Aorta (tissue), 5 donors: ENCODE measurements at regions not wholly inside any gene's neighbourhood (a gene's known extent, or its start where the extent isn't known, plus 50 kb on each side); places are given as distances from the start of the nearest gene placed in this dataset.
"Not testable (repeated sequence)": the region's sequence is repeated elsewhere in the genome, so short reads cannot be mapped to it uniquely, and the experiment has no call there.

Source experiments
- ATAC-seq: fragments of 200-7000 bp; cut with Tn5 transposase; one replicate; pipeline ENCODE4 v1.9.1; 2022; ENCODE audit warnings: moderate library complexity; ENCODE audit not compliant: low FRiP score
- DNase-seq, 2 donors: peaks; one replicate each; pipeline ENCODE4 v3.0.0-alpha.2; 2020
- H3K27ac ChIP-seq, 2 donors: one replicate each; pipeline ENCODE4 v1.5.1; 2013; ENCODE audit warnings: low read length in 2 of 2, mild to moderate bottlenecking in 2 of 2, moderate library complexity in 2 of 2, control low read depth in 1 of 2, inconsistent platforms in 1 of 2, low read depth in 1 of 2
- H3K27me3 ChIP-seq, 2 donors: one replicate each; pipeline ENCODE4 v1.6.1; 2013; ENCODE audit warnings: control low read depth in 1 of 2, low read length in 1 of 2, mild to moderate bottlenecking in 1 of 2, moderate library complexity in 1 of 2; ENCODE audit not compliant: insufficient read depth in 2 of 2, control insufficient read depth in 1 of 2
- H3K36me3 ChIP-seq, 2 donors: one replicate each; pipeline ENCODE4 v1.6.1; 2013; ENCODE audit warnings: control low read depth in 1 of 2, low read length in 1 of 2, mild to moderate bottlenecking in 1 of 2; ENCODE audit not compliant: insufficient read depth in 2 of 2, control insufficient read depth in 1 of 2
- H3K4me1 ChIP-seq, 2 donors: one replicate each; pipeline ENCODE4 v1.6.1; 2013; ENCODE audit warnings: low read length in 2 of 2, control low read depth in 1 of 2, mild to moderate bottlenecking in 1 of 2, moderate library complexity in 1 of 2; ENCODE audit not compliant: insufficient read depth in 2 of 2, control insufficient read depth in 1 of 2
- H3K4me3 ChIP-seq, 2 donors: one replicate each; pipeline ENCODE4 v1.5.1; 2013; ENCODE audit warnings: low read length in 2 of 2, control low read depth in 1 of 2, mild to moderate bottlenecking in 1 of 2
- H3K9me3 ChIP-seq: one replicate; pipeline ENCODE4 v1.6.1; 2013; ENCODE audit warnings: mild to moderate bottlenecking, low read length; ENCODE audit not compliant: control insufficient read depth
- WGBS, 2 donors: extraction: QIAGEN DNeasy Blood & Tissue Kit; methylation state at CpG; one replicate each; pipeline ENCODE4 v1.1.7; 2013; 5-methylcytosine and 5-hydroxymethylcytosine counted together
- intact Hi-C, 2 donors: fragments of 100-400 bp; cut with DNase I; formaldehyde crosslinking; loops; one replicate each; pipeline versions ENCODE4 v1.14.2 to v1.15.0; 2022
- donor health status: healthy with polysubstance abuse.
- donor health status: Bipolar disorder and iron deficiency.
- donor health status: DM: no; HTN: no; CAD: no.
- donor health status: DM: no; HTN: no; CAD: no.
- donor health status: DM: yes; HTN: yes; CAD: no.

DNA sequence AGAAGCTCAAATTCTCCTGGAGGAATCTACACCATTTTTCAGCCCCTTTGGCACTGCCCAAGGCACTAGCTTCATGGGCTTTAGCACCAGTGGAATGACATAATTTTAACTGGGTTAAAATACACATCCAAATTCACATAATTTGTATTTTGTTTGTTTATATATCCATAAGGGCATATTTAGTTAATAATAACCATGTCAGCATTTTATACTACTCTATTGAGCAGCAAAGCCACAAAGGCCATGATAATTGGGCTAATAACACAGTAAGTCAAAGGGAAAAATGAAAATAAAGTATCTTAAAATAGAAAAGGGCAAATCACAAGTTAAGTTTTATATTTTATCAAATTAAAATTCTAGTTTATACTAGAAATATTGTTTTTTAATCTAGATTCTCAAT lies 262.7 kb upstream of the TACR3 start:
- Histone ChIP-seq H3K36me3 (no peaks in the 10 kb centered on the region), H3K9me3 (no peaks in the 10 kb centered on the region), H3K27me3 (no peaks in the 10 kb centered on the region), H3K4me3 (no peak overlapping the region), H3K4me1 (no peaks in the 10 kb centered on the region), H3K27ac (no peak overlapping the region)
- DNase-seq (no peak), ATAC-seq (no peak)
- intact Hi-C loops: no loop called here

DNA sequence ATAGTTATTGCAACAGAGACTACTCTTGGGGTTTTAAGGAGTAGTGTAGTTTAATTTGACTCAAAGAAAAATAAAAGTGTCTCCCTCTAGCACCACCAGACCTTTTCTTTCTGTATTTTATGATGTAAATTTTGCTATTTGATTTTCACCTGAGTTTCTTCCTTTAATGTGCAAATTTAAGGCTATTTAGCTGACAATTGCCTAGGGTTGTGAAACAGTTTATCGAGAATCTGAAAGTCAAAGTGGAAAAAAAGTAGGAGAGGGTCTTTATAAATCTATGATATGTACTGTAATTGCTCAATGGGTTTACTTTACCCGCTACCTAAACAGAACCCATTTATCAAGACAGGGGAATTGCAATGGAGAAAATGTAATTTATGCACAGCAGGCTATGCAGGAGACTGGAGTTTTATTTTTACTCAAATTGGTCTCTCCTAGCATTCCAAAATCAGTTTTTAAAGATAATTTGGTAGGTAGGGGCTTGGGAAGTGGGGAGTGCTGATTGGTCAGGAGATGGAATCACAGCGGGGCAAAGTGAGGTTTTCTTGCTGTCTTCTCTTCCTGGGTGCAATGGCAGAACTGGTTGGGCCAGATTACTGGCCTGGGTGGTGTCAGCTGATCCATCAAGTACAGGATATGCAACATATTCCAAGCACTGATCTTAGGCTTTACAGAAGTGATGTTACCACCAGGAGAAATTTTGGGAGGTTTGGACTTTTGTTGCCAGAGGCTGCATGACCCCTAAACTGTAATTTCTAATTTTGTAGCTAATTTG lies 228.6 kb upstream of the TACR3 start:
- intact Hi-C loops: no loop called here
- peaks cover 2% of the 10 kb centered on the region for H3K9me3 ChIP-seq
- H3K36me3 ChIP-seq: no peaks in the 10 kb centered on the region
- ATAC-seq (no peak), DNase-seq (no peak)
- no peaks in the 10 kb centered on the region for H3K27me3 ChIP-seq
- no peaks in the 10 kb centered on the region for H3K4me1 ChIP-seq
- H3K27ac ChIP-seq: no peak overlapping the region
- 28 to 29% methylated on average over 3 of the region's 3 CpGs for WGBS, 2 donors
- no peak overlapping the region for H3K4me3 ChIP-seq

DNA sequence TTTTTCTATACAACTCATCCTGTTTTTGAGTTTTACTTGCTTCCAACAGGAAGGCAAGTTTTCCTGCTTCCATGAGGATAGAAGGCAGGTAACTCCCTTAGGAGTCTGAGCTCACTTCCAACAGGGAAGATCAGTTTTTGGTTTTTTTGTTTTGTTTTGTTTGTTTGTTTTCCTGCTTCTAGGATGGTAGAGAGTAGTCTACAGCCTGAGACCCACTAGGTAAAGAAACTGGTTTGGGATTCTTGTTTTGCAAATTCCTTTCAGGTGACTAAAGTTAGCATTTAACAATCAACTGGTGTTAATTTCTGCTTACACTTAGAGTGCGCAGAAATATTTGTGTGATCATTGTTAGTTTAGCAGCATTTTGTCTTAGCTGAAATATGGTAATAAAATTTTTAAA lies 227.8 kb upstream of the TACR3 start:
- no peaks in the 10 kb centered on the region for H3K27me3 ChIP-seq
- H3K4me1 ChIP-seq: no peaks in the 10 kb centered on the region
- no peak for DNase-seq
- H3K36me3 ChIP-seq: no peaks in the 10 kb centered on the region
- no peak for ATAC-seq
- no peak overlapping the region for H3K27ac ChIP-seq
- no peak overlapping the region for H3K4me3 ChIP-seq
- intact Hi-C loops: no loop called here
- 33 to 35% methylated on average over 1 of the region's 1 CpG for WGBS, 2 donors
- no peaks in the 10 kb centered on the region for H3K9me3 ChIP-seq

DNA sequence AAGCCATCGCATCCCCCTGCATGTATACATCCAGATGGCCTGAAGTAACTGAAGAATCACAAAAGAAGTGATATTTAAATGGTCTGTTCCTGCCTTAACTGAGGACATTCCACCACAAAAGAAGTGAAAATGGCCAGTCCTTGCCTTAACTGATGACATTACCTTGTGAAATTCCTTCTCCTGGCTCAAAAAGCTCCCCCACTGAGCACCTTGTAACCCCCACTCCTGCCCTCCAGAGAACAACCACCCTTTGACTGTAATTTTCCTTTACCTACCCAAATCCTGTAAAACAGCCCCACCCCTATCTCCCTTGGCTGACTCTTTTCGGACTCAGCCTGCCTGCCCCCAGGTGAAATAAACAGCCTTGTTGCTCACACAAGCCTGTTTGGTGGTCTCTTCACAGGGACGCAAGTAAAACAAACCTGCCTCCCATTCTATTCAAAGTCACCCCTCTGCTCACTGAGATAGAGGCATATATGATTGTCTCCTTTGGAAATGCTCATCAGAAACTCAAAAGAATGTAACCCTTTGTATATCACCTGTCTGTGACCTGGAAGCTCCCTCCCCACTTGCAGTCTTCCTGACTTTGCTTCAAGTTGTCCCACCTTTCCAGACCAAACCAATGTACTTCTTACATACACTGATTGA lies 227.0 kb upstream of the TACR3 start:
- H3K9me3 ChIP-seq, H3K4me3 ChIP-seq, ATAC-seq, H3K36me3 ChIP-seq, intact Hi-C loops, H3K27me3 ChIP-seq, DNase-seq, H3K27ac ChIP-seq, H3K4me1 ChIP-seq: not testable (repeated sequence)
- 33 to 34% methylated on average over 3 of the region's 3 CpGs for WGBS, 2 donors

DNA sequence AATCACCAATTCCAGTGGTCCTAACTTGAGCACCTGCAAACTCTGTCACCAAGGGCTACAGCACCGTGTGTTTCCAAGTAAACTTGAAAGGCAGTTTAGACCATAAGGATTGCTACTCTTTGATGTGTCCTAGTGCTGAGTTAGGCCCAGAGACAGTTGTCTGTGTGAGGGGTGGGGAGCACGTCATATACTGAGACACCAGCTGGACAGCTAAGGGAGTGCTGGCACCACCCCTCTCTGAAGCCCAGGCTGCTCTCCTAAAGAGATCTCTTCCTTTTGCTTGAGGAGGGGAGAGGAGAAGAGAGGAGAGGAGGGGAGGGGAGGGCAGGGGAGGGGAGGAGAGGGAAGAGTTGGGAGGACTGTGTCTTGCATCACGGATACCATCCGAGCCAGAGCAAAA lies 218.7 kb upstream of the TACR3 start:
- H3K27me3 ChIP-seq: no peaks in the 10 kb centered on the region
- H3K4me3 ChIP-seq: no peak overlapping the region
- WGBS, 2 donors: 82 to 85% methylated on average over 4 of the region's 4 CpGs
- H3K9me3 ChIP-seq: no peaks in the 10 kb centered on the region
- ATAC-seq (no peak), DNase-seq (no peak)
- H3K27ac ChIP-seq: no peak overlapping the region
- intact Hi-C loops: no loop called here
- H3K36me3 ChIP-seq: no peaks in the 10 kb centered on the region
- no peaks in the 10 kb centered on the region for H3K4me1 ChIP-seq

DNA sequence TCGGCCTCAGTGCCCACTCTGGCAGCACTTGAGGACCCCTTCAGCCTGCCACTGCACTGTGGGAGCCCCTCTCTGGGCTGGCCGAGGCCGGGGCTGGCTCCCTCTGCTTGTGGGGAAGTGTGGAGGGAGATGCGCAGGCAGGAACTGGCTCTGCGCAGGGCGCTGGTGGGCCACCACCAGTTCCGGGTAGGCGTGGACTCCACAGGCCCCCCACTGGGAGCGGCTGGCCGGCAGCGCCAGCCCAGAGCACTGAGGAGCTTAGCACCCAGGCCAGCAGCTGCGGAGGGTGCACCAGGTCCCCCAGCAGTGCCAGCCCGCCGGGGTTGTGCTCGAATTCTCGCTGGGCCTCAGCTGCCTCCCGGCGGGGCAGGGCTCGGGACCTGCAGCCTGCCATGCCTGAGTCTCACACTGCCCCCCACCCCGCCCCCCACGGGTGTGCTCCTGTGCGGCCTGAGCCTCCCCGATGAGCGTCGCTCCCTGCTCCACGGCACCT lies 216.9 kb upstream of the TACR3 start:
- DNase-seq (no peak), ATAC-seq (no peak)
- intact Hi-C loops: no loop called here
- H3K4me3 ChIP-seq: no peak overlapping the region
- no peaks in the 10 kb centered on the region for H3K9me3 ChIP-seq
- H3K4me1 ChIP-seq: no peaks in the 10 kb centered on the region
- no peaks in the 10 kb centered on the region for H3K27me3 ChIP-seq
- WGBS, 2 donors: 96% methylated on average over 17 to 26 of the region's 26 CpGs
- H3K27ac ChIP-seq: no peak overlapping the region
- H3K36me3 ChIP-seq: no peaks in the 10 kb centered on the region

DNA sequence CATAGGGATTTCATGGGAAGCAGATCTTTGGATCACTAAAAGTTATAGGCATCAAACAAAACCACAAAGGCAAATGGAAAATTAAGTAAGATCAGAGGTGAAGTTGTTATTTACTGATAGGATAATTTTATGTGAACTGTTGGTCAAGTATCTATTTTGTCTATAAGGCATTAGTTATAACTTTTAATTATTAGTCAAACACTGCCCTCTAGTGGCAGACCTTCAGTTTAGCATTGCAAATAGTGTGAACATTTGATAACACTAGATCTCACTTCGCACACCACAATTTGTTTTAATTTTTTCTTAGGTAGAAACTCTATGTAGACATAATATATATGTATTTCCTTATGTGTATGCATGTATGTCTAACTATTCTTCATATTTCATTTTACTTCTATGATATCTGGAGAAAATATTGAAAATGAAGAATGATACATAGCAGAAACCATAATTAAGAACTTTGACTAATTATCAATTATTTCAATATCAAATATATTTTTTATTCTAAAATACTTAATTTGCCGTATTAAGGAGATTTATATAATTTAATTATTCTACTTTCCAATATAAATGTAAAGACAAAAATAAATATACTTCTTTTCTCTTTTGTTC lies 214.5 kb upstream of the TACR3 start:
- 23 to 34% methylated on average over 2 of the region's 2 CpGs for WGBS, 2 donors
- Histone ChIP-seq H3K4me3 (no peak overlapping the region), H3K27me3 (no peaks in the 10 kb centered on the region), H3K4me1 (no peaks in the 10 kb centered on the region), H3K36me3 (no peaks in the 10 kb centered on the region), H3K9me3 (peaks cover 1% of the 10 kb centered on the region), H3K27ac (no peak overlapping the region)
- no peak for ATAC-seq
- intact Hi-C loops: no loop called here
- no peak for DNase-seq

DNA sequence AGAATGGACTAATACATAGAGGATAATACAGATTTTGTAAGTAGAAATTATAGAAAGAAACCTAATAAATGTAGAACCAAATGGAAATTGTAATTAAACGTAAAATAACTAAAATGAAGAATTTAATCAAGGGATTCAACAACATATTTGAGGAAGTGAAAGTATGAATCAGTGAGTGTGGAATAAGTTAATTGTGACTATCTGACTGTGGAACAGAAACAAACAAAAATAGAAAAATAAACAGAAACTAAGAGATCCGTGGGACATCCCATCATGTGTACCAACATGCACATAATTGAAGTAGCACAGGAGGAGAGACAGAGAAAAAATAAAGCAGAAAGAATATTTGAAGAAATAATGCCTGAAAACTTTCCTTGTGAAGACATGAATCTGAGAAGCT lies 208.6 kb upstream of the TACR3 start:
- intact Hi-C loops: no loop called here
- H3K9me3 ChIP-seq: peaks cover 1% of the 10 kb centered on the region
- no peak overlapping the region for H3K27ac ChIP-seq
- DNase-seq (no peak), ATAC-seq (no peak)
- H3K4me3 ChIP-seq: no peak overlapping the region
- H3K4me1 ChIP-seq: no peaks in the 10 kb centered on the region
- 70 to 74% methylated on average over 2 of the region's 2 CpGs for WGBS, 2 donors
- no peaks in the 10 kb centered on the region for H3K27me3 ChIP-seq
- no peaks in the 10 kb centered on the region for H3K36me3 ChIP-seq

DNA sequence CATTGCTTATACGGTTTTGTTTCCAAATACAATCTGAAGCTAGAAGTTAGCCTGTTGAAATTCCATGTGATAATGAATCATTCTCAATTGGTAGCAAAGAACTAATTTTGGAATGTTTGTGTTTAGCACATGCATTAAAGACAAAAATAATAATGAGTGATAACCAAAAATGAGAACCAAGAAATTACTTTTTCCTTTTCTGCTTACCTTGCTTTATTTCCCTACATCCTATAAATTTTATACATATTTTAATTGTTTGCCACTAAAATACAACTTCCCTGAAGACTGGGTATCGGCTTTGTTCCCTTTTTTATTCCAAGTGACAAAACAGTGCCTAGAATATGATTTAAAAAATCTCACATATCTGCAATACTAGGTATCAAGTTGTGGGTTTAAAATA lies 203.8 kb upstream of the TACR3 start:
- ATAC-seq: no peak
- H3K4me1 ChIP-seq: no peaks in the 10 kb centered on the region
- no peaks in the 10 kb centered on the region for H3K27me3 ChIP-seq
- WGBS, 2 donors: 54 to 57% methylated on average over 2 of the region's 2 CpGs
- no peak overlapping the region for H3K27ac ChIP-seq
- H3K36me3 ChIP-seq: no peaks in the 10 kb centered on the region
- H3K4me3 ChIP-seq: no peak overlapping the region
- intact Hi-C loops: no loop called here
- DNase-seq: no peak
- no peaks in the 10 kb centered on the region for H3K9me3 ChIP-seq
